ENCODE measurements at regions not wholly inside any gene's neighbourhood (a gene's known extent, or its start where the extent isn't known, plus 50 kb on each side); places are given as distances from the start of the nearest gene placed in this dataset.
"Not testable (repeated sequence)": the region's sequence is repeated elsewhere in the genome, so short reads cannot be mapped to it uniquely, and the experiment has no call there.

GRCh38 chr4:117014236-117014635 is 71.1 kb downstream of the TRAM1L1 start:
- Histone ChIP-seq H3K36me3 (ENCODE audit: control insufficient read depth in 1 of 2, insufficient read depth in 2 of 2, low read length in 2 of 2) (no peaks in the 10 kb centered on the region), H3K27ac (ENCODE audit: low read length) (no peak overlapping the region), H3K27me3 (ENCODE audit: low read depth, low read length) (no peaks in the 10 kb centered on the region), H3K4me3 (ENCODE audit: low read depth in 1 of 2, low read length in 2 of 2) (no peak overlapping the region), H3K4me1 (ENCODE audit: control insufficient read depth in 1 of 2, insufficient read depth in 2 of 2, low read length in 2 of 2) (no peaks in the 10 kb centered on the region), H3K9me3 (ENCODE audit: control insufficient read depth in 1 of 2, low read length in 2 of 2) (no peaks in the 10 kb centered on the region)

GRCh38 chr4:117010671-117011070 is 74.7 kb downstream of the TRAM1L1 start:
- no peaks in the 10 kb centered on the region for H3K27me3 ChIP-seq (ENCODE audit: low read depth, low read length)
- H3K9me3 ChIP-seq (ENCODE audit: control insufficient read depth in 1 of 2, low read length in 2 of 2) = no peaks in the 10 kb centered on the region
- H3K36me3 ChIP-seq (ENCODE audit: control insufficient read depth in 1 of 2, insufficient read depth in 2 of 2, low read length in 2 of 2) = no peaks in the 10 kb centered on the region
- no peak overlapping the region for H3K4me3 ChIP-seq (ENCODE audit: low read depth in 1 of 2, low read length in 2 of 2)
- no peaks in the 10 kb centered on the region for H3K4me1 ChIP-seq (ENCODE audit: control insufficient read depth in 1 of 2, insufficient read depth in 2 of 2, low read length in 2 of 2)
- H3K27ac ChIP-seq (ENCODE audit: low read length) = no peak overlapping the region

GRCh38 chr4:117001077-117001476 is 84.3 kb downstream of the TRAM1L1 start:
- no peaks in the 10 kb centered on the region for H3K4me1 ChIP-seq (ENCODE audit: control insufficient read depth in 1 of 2, insufficient read depth in 2 of 2, low read length in 2 of 2)
- H3K27me3 ChIP-seq (ENCODE audit: low read depth, low read length) = no peaks in the 10 kb centered on the region
- H3K36me3 ChIP-seq (ENCODE audit: control insufficient read depth in 1 of 2, insufficient read depth in 2 of 2, low read length in 2 of 2) = no peaks in the 10 kb centered on the region
- H3K4me3 ChIP-seq (ENCODE audit: low read depth in 1 of 2, low read length in 2 of 2) = no peak overlapping the region
- no peak overlapping the region for H3K27ac ChIP-seq (ENCODE audit: low read length)
- no peaks in the 10 kb centered on the region for H3K9me3 ChIP-seq (ENCODE audit: control insufficient read depth in 1 of 2, low read length in 2 of 2)

- Histone ChIP-seq H3K4me1 (ENCODE audit: control insufficient read depth in 1 of 2, insufficient read depth in 2 of 2, low read length in 2 of 2) (no peaks in the 10 kb centered on the region), H3K4me3 (ENCODE audit: low read depth in 1 of 2, low read length in 2 of 2) (no peak overlapping the region), H3K9me3 (ENCODE audit: control insufficient read depth in 1 of 2, low read length in 2 of 2) (no peaks in the 10 kb centered on the region), H3K27ac (ENCODE audit: low read length) (no peak overlapping the region), H3K36me3 (ENCODE audit: control insufficient read depth in 1 of 2, insufficient read depth in 2 of 2, low read length in 2 of 2) (no peaks in the 10 kb centered on the region), H3K27me3 (ENCODE audit: low read depth, low read length) (no peaks in the 10 kb centered on the region)
These were observed 102.7 kb downstream of the TRAM1L1 start for GRCh38 chr4:116982656-116983055.

- not testable (repeated sequence) for H3K9me3 ChIP-seq (ENCODE audit: control insufficient read depth in 1 of 2, low read length in 2 of 2); H3K27me3 ChIP-seq (ENCODE audit: low read depth, low read length); H3K4me3 ChIP-seq (ENCODE audit: low read depth in 1 of 2, low read length in 2 of 2); H3K36me3 ChIP-seq (ENCODE audit: control insufficient read depth in 1 of 2, insufficient read depth in 2 of 2, low read length in 2 of 2); H3K4me1 ChIP-seq (ENCODE audit: control insufficient read depth in 1 of 2, insufficient read depth in 2 of 2, low read length in 2 of 2); H3K27ac ChIP-seq (ENCODE audit: low read length)
These were observed 104.9 kb downstream of the TRAM1L1 start for GRCh38 chr4:116980436-116980835.

- Histone ChIP-seq H3K27ac (ENCODE audit: low read length) (no peak overlapping the region), H3K27me3 (ENCODE audit: low read depth, low read length) (no peaks in the 10 kb centered on the region), H3K4me1 (ENCODE audit: control insufficient read depth in 1 of 2, insufficient read depth in 2 of 2, low read length in 2 of 2) (no peaks in the 10 kb centered on the region), H3K36me3 (ENCODE audit: control insufficient read depth in 1 of 2, insufficient read depth in 2 of 2, low read length in 2 of 2) (no peaks in the 10 kb centered on the region), H3K4me3 (ENCODE audit: low read depth in 1 of 2, low read length in 2 of 2) (no peak overlapping the region), H3K9me3 (ENCODE audit: control insufficient read depth in 1 of 2, low read length in 2 of 2) (no peaks in the 10 kb centered on the region)
These were observed 126.3 kb downstream of the TRAM1L1 start for GRCh38 chr4:116959045-116959444.

GRCh38 chr4:116953947-116954346 is 131.4 kb downstream of the TRAM1L1 start:
- H3K4me3 ChIP-seq (ENCODE audit: low read depth in 1 of 2, low read length in 2 of 2) = no peak overlapping the region
- H3K27me3 ChIP-seq (ENCODE audit: low read depth, low read length) = no peaks in the 10 kb centered on the region
- no peaks in the 10 kb centered on the region for H3K4me1 ChIP-seq (ENCODE audit: control insufficient read depth in 1 of 2, insufficient read depth in 2 of 2, low read length in 2 of 2)
- no peak overlapping the region for H3K27ac ChIP-seq (ENCODE audit: low read length)
- H3K36me3 ChIP-seq (ENCODE audit: control insufficient read depth in 1 of 2, insufficient read depth in 2 of 2, low read length in 2 of 2) = no peaks in the 10 kb centered on the region
- no peaks in the 10 kb centered on the region for H3K9me3 ChIP-seq (ENCODE audit: control insufficient read depth in 1 of 2, low read length in 2 of 2)

GRCh38 chr4:116952530-116953136 is 132.7 kb downstream of the TRAM1L1 start:
- no peaks in the 10 kb centered on the region for H3K4me1 ChIP-seq (ENCODE audit: control insufficient read depth in 1 of 2, insufficient read depth in 2 of 2, low read length in 2 of 2)
- no peaks in the 10 kb centered on the region for H3K9me3 ChIP-seq (ENCODE audit: control insufficient read depth in 1 of 2, low read length in 2 of 2)
- no peak overlapping the region for H3K27ac ChIP-seq (ENCODE audit: low read length)
- H3K27me3 ChIP-seq (ENCODE audit: low read depth, low read length) = no peaks in the 10 kb centered on the region
- no peak overlapping the region for H3K4me3 ChIP-seq (ENCODE audit: low read depth in 1 of 2, low read length in 2 of 2)
- no peaks in the 10 kb centered on the region for H3K36me3 ChIP-seq (ENCODE audit: control insufficient read depth in 1 of 2, insufficient read depth in 2 of 2, low read length in 2 of 2)

GRCh38 chr4:116949856-116950255 is 135.5 kb downstream of the TRAM1L1 start:
- H3K9me3 ChIP-seq (ENCODE audit: control insufficient read depth in 1 of 2, low read length in 2 of 2) = no peaks in the 10 kb centered on the region
- H3K27ac ChIP-seq (ENCODE audit: low read length) = no peak overlapping the region
- H3K4me3 ChIP-seq (ENCODE audit: low read depth in 1 of 2, low read length in 2 of 2) = no peak overlapping the region
- H3K27me3 ChIP-seq (ENCODE audit: low read depth, low read length) = no peaks in the 10 kb centered on the region
- no peaks in the 10 kb centered on the region for H3K36me3 ChIP-seq (ENCODE audit: control insufficient read depth in 1 of 2, insufficient read depth in 2 of 2, low read length in 2 of 2)
- H3K4me1 ChIP-seq (ENCODE audit: control insufficient read depth in 1 of 2, insufficient read depth in 2 of 2, low read length in 2 of 2) = no peaks in the 10 kb centered on the region

- no peaks in the 10 kb centered on the region for H3K4me1 ChIP-seq (ENCODE audit: control insufficient read depth in 1 of 2, insufficient read depth in 2 of 2, low read length in 2 of 2)
- H3K9me3 ChIP-seq (ENCODE audit: control insufficient read depth in 1 of 2, low read length in 2 of 2) = no peaks in the 10 kb centered on the region
- no peak overlapping the region for H3K4me3 ChIP-seq (ENCODE audit: low read depth in 1 of 2, low read length in 2 of 2)
- no peak overlapping the region for H3K27ac ChIP-seq (ENCODE audit: low read length)
- no peaks in the 10 kb centered on the region for H3K27me3 ChIP-seq (ENCODE audit: low read depth, low read length)
- no peaks in the 10 kb centered on the region for H3K36me3 ChIP-seq (ENCODE audit: control insufficient read depth in 1 of 2, insufficient read depth in 2 of 2, low read length in 2 of 2)
These were observed 143.1 kb downstream of the TRAM1L1 start for GRCh38 chr4:116942315-116942714.

- H3K27me3 ChIP-seq (ENCODE audit: low read depth, low read length) = no peaks in the 10 kb centered on the region
- H3K27ac ChIP-seq (ENCODE audit: low read length) = no peak overlapping the region
- no peak overlapping the region for H3K4me3 ChIP-seq (ENCODE audit: low read depth in 1 of 2, low read length in 2 of 2)
- H3K36me3 ChIP-seq (ENCODE audit: control insufficient read depth in 1 of 2, insufficient read depth in 2 of 2, low read length in 2 of 2) = no peaks in the 10 kb centered on the region
- H3K4me1 ChIP-seq (ENCODE audit: control insufficient read depth in 1 of 2, insufficient read depth in 2 of 2, low read length in 2 of 2) = peaks cover 0 to 4% of the 10 kb centered on the region in 2 donors
- H3K9me3 ChIP-seq (ENCODE audit: control insufficient read depth in 1 of 2, low read length in 2 of 2) = no peaks in the 10 kb centered on the region
These were observed 155.0 kb downstream of the TRAM1L1 start for GRCh38 chr4:116930329-116930728.

- no peak overlapping the region for H3K4me3 ChIP-seq (ENCODE audit: low read depth in 1 of 2, low read length in 2 of 2)
- H3K4me1 ChIP-seq (ENCODE audit: control insufficient read depth in 1 of 2, insufficient read depth in 2 of 2, low read length in 2 of 2) = peaks cover 0 to 4% of the 10 kb centered on the region in 2 donors
- H3K36me3 ChIP-seq (ENCODE audit: control insufficient read depth in 1 of 2, insufficient read depth in 2 of 2, low read length in 2 of 2) = no peaks in the 10 kb centered on the region
- H3K9me3 ChIP-seq (ENCODE audit: control insufficient read depth in 1 of 2, low read length in 2 of 2) = no peaks in the 10 kb centered on the region
- H3K27me3 ChIP-seq (ENCODE audit: low read depth, low read length) = peaks cover 3% of the 10 kb centered on the region
- no peak overlapping the region for H3K27ac ChIP-seq (ENCODE audit: low read length)
These were observed 158.6 kb downstream of the TRAM1L1 start for GRCh38 chr4:116926631-116927295.
